ENCODE measurements at regions not wholly inside any gene's neighbourhood (a gene's known extent, or its start where the extent isn't known, plus 50 kb on each side); places are given as distances from the start of the nearest gene placed in this dataset.
"Not testable (repeated sequence)": the region's sequence is repeated elsewhere in the genome, so short reads cannot be mapped to it uniquely, and the experiment has no call there.

- H3K4me1 ChIP-seq (ENCODE audit: control insufficient read depth, low read depth, low read length), result no peaks in the 10 kb centered on the region
- no peaks in the 10 kb centered on the region for H3K36me3 ChIP-seq (ENCODE audit: control insufficient read depth, low read depth, low read length)
- no peak overlapping the region for H3K4me3 ChIP-seq (ENCODE audit: low read length)
- no peaks in the 10 kb centered on the region for H3K27me3 ChIP-seq (ENCODE audit: control insufficient read depth, insufficient read depth, low read length)
- H3K27ac ChIP-seq (ENCODE audit: low read length), result no peak overlapping the region
- H3K9me3 ChIP-seq (ENCODE audit: control insufficient read depth, low read depth, low read length), result peaks cover 5% of the 10 kb centered on the region
- H3K9ac ChIP-seq (ENCODE audit: low read length), result no peak overlapping the region
Measured at GRCh38 chr2:52416340-52416739, 1351.3 kb upstream of the CHAC2 start.

DNA sequence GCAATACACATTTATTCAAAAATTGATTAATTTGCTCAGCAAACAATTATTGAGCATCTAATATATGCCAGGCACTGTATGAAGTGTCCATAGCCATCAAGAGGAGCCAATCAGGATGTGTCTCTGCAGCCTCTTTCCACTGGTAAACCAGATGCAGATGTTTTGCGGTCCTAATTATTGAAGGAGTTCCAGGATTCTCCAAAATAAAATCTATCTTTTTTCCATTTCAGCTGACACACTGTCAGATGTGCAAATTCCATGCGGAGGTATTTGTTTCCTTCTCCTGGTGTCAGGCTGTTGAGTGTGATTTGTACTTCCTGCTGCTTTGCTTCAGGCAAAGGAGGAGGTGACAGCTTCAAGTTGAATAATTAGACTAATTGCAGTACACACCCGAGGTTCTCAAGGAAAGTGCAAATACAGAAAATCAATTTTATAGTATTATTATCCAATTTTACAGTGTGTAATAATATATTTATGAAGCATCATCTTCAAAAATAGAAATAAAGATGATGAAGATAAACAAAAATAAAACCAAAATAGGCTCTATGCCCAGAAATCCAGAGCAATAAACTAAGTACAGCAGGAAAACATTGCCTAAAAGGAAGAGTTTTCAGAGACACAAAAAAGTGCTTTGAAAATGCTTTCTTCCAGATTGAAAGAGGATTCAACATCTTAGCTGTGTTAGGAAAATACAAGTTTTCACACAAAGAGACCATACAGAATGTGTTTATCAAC, 1352.9 kb upstream of the CHAC2 start:
- no peak overlapping the region for H3K27ac ChIP-seq (ENCODE audit: low read length)
- H3K27me3 ChIP-seq (ENCODE audit: control insufficient read depth, insufficient read depth, low read length), result no peaks in the 10 kb centered on the region
- H3K4me1 ChIP-seq (ENCODE audit: control insufficient read depth, low read depth, low read length), result no peaks in the 10 kb centered on the region
- no peak overlapping the region for H3K4me3 ChIP-seq (ENCODE audit: low read length)
- no peaks in the 10 kb centered on the region for H3K36me3 ChIP-seq (ENCODE audit: control insufficient read depth, low read depth, low read length)
- no peak overlapping the region for H3K9ac ChIP-seq (ENCODE audit: low read length)
- H3K9me3 ChIP-seq (ENCODE audit: control insufficient read depth, low read depth, low read length), result peaks cover 5% of the 10 kb centered on the region

- not testable (repeated sequence) for H3K4me3 ChIP-seq (ENCODE audit: low read length); H3K36me3 ChIP-seq (ENCODE audit: control insufficient read depth, low read depth, low read length); H3K27ac ChIP-seq (ENCODE audit: low read length); H3K27me3 ChIP-seq (ENCODE audit: control insufficient read depth, insufficient read depth, low read length); H3K9me3 ChIP-seq (ENCODE audit: control insufficient read depth, low read depth, low read length); H3K9ac ChIP-seq (ENCODE audit: low read length); H3K4me1 ChIP-seq (ENCODE audit: control insufficient read depth, low read depth, low read length)
Measured at GRCh38 chr2:52409308-52410118, 1358.1 kb upstream of the CHAC2 start.

- H3K36me3 ChIP-seq (ENCODE audit: control insufficient read depth, low read depth, low read length), result no peaks in the 10 kb centered on the region
- H3K9ac ChIP-seq (ENCODE audit: low read length), result no peak overlapping the region
- no peak overlapping the region for H3K27ac ChIP-seq (ENCODE audit: low read length)
- no peaks in the 10 kb centered on the region for H3K4me1 ChIP-seq (ENCODE audit: control insufficient read depth, low read depth, low read length)
- H3K27me3 ChIP-seq (ENCODE audit: control insufficient read depth, insufficient read depth, low read length), result no peaks in the 10 kb centered on the region
- no peaks in the 10 kb centered on the region for H3K9me3 ChIP-seq (ENCODE audit: control insufficient read depth, low read depth, low read length)
- H3K4me3 ChIP-seq (ENCODE audit: low read length), result no peak overlapping the region
Measured at GRCh38 chr2:52405980-52406379, 1361.6 kb upstream of the CHAC2 start.

DNA sequence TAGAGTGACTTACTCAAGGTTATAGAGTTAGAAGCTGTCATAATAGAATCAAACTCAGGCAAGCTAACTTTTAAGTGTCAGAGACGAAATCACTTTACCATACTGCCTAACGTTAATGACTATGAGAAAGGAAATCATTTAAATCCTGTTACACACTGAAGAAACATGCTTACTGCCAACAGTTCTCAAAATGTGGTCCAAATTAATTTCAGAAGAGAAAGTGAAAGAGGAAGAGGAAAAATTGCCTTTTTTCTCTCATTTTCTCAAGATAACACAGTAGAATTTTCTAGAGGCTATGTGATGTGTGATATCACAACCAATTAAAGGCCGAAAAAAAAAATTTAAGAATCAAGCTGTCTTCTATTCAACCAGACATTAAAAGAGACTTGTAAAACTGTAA, 1362.7 kb upstream of the CHAC2 start:
- H3K4me3 ChIP-seq (ENCODE audit: low read length), result no peak overlapping the region
- H3K27ac ChIP-seq (ENCODE audit: low read length), result no peak overlapping the region
- H3K9me3 ChIP-seq (ENCODE audit: control insufficient read depth, low read depth, low read length), result no peaks in the 10 kb centered on the region
- no peaks in the 10 kb centered on the region for H3K4me1 ChIP-seq (ENCODE audit: control insufficient read depth, low read depth, low read length)
- no peaks in the 10 kb centered on the region for H3K27me3 ChIP-seq (ENCODE audit: control insufficient read depth, insufficient read depth, low read length)
- H3K36me3 ChIP-seq (ENCODE audit: control insufficient read depth, low read depth, low read length), result no peaks in the 10 kb centered on the region
- H3K9ac ChIP-seq (ENCODE audit: low read length), result no peak overlapping the region

GRCh38 chr2:52404046-52404445, 1363.6 kb upstream of the CHAC2 start:
- Histone ChIP-seq H3K9me3 (ENCODE audit: control insufficient read depth, low read depth, low read length) (no peaks in the 10 kb centered on the region), H3K36me3 (ENCODE audit: control insufficient read depth, low read depth, low read length) (no peaks in the 10 kb centered on the region), H3K4me1 (ENCODE audit: control insufficient read depth, low read depth, low read length) (no peaks in the 10 kb centered on the region), H3K27me3 (ENCODE audit: control insufficient read depth, insufficient read depth, low read length) (no peaks in the 10 kb centered on the region), H3K27ac (ENCODE audit: low read length) (no peak overlapping the region), H3K9ac (ENCODE audit: low read length) (no peak overlapping the region), H3K4me3 (ENCODE audit: low read length) (no peak overlapping the region)

DNA sequence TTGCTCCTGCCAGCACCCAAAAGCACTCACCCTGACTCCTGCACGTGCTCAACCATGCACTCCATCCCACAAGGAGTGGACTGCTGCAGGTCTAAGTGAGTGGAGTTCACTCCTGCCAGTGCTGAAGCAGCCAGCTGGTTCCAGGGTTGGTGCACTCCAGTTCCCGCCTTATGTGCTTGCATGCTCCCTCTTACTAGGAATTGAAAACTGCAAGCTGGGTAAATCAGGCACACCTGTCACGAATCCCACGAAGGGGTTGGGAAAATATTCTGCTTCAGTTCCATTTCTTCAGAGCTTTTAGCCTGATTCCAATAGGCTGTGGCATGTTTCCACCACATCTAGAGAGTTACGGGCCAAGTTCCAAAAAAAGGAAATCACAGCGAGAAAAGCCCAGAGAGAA, 1365.5 kb upstream of the CHAC2 start:
- H3K4me3 ChIP-seq (ENCODE audit: low read length), result no peak overlapping the region
- no peak overlapping the region for H3K27ac ChIP-seq (ENCODE audit: low read length)

GRCh38 chr2:52396836-52397235, 1364.9 kb upstream of the NRXN1 start:
- Histone ChIP-seq H3K27ac (ENCODE audit: low read length) (no peak overlapping the region), H3K9me3 (ENCODE audit: control insufficient read depth, low read depth, low read length) (no peaks in the 10 kb centered on the region), H3K4me3 (ENCODE audit: low read length) (no peak overlapping the region), H3K36me3 (ENCODE audit: control insufficient read depth, low read depth, low read length) (no peaks in the 10 kb centered on the region), H3K27me3 (ENCODE audit: control insufficient read depth, insufficient read depth, low read length) (no peaks in the 10 kb centered on the region), H3K9ac (ENCODE audit: low read length) (no peak overlapping the region), H3K4me1 (ENCODE audit: control insufficient read depth, low read depth, low read length) (no peaks in the 10 kb centered on the region)

More for the DNA sequence above, 1365.5 kb upstream of the CHAC2 start:
- Histone ChIP-seq H3K9me3 (ENCODE audit: control insufficient read depth, low read depth, low read length) (no peaks in the 10 kb centered on the region), H3K36me3 (ENCODE audit: control insufficient read depth, low read depth, low read length) (no peaks in the 10 kb centered on the region), H3K27me3 (ENCODE audit: control insufficient read depth, insufficient read depth, low read length) (no peaks in the 10 kb centered on the region), H3K9ac (ENCODE audit: low read length) (no peak overlapping the region), H3K4me1 (ENCODE audit: control insufficient read depth, low read depth, low read length) (no peaks in the 10 kb centered on the region)

GRCh38 chr2:52395912-52396311, 1364.0 kb upstream of the NRXN1 start:
- Histone ChIP-seq H3K36me3 (ENCODE audit: control insufficient read depth, low read depth, low read length) (no peaks in the 10 kb centered on the region), H3K9ac (ENCODE audit: low read length) (no peak overlapping the region), H3K27me3 (ENCODE audit: control insufficient read depth, insufficient read depth, low read length) (no peaks in the 10 kb centered on the region), H3K27ac (ENCODE audit: low read length) (no peak overlapping the region), H3K9me3 (ENCODE audit: control insufficient read depth, low read depth, low read length) (no peaks in the 10 kb centered on the region), H3K4me1 (ENCODE audit: control insufficient read depth, low read depth, low read length) (no peaks in the 10 kb centered on the region), H3K4me3 (ENCODE audit: low read length) (no peak overlapping the region)

DNA sequence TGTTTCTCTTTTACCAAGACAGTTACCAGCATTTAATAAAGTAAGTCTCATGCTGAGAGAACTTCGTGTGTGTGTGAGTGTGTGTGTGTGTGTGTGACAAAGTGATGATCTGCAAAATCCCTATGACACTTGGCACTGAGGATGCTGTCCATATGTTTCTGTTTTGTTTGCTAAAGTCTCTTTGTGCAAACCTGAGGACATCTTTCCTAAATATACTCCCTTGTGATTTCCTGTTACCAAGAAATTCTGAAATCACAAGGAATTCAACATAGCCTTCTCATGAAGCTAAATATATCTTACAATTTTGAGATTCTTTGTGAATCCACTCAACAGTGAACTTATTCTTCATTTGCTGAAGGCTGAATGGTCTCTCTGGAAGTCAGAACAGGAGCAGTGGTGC, 1359.7 kb upstream of the NRXN1 start:
- Histone ChIP-seq H3K4me1 (ENCODE audit: control insufficient read depth, low read depth, low read length) (no peaks in the 10 kb centered on the region), H3K27ac (ENCODE audit: low read length) (no peak overlapping the region), H3K4me3 (ENCODE audit: low read length) (no peak overlapping the region), H3K9ac (ENCODE audit: low read length) (no peak overlapping the region), H3K9me3 (ENCODE audit: control insufficient read depth, low read depth, low read length) (no peaks in the 10 kb centered on the region), H3K27me3 (ENCODE audit: control insufficient read depth, insufficient read depth, low read length) (no peaks in the 10 kb centered on the region), H3K36me3 (ENCODE audit: control insufficient read depth, low read depth, low read length) (no peaks in the 10 kb centered on the region)

DNA sequence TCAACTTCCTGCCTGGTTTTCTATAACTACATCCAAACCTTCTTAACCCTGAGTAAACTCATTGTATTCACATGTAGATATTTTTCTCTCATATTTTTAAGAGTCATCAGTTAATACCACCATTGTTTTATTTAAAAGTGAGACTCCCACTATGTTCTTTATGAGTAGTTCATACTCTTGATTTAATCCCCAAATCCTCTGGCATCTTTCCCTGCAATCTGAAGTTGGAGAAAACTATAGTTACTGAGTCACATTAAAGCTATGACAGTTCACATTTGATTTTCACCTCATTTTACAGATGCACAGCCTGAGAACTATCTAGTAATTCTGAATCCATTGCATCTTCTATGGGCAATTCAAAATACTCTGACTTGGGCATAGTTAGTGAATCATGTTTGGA, 1358.7 kb upstream of the NRXN1 start:
- no peak overlapping the region for H3K27ac ChIP-seq (ENCODE audit: low read length)
- H3K4me3 ChIP-seq (ENCODE audit: low read length), result no peak overlapping the region
- H3K27me3 ChIP-seq (ENCODE audit: control insufficient read depth, insufficient read depth, low read length), result no peaks in the 10 kb centered on the region
- no peaks in the 10 kb centered on the region for H3K36me3 ChIP-seq (ENCODE audit: control insufficient read depth, low read depth, low read length)
- no peaks in the 10 kb centered on the region for H3K9me3 ChIP-seq (ENCODE audit: control insufficient read depth, low read depth, low read length)
- H3K9ac ChIP-seq (ENCODE audit: low read length), result no peak overlapping the region
- no peaks in the 10 kb centered on the region for H3K4me1 ChIP-seq (ENCODE audit: control insufficient read depth, low read depth, low read length)
